GM13976 (cell line): ENCODE measurements at regions not wholly inside any gene's neighbourhood (a gene's known extent, or its start where the extent isn't known, plus 50 kb on each side); places are given as distances from the start of the nearest gene placed in this dataset.

ENCODE experiments used
- DNase-seq: peaks from one replicate; pipeline ENCODE4 v3.0.0; 2012; ENCODE audit warnings: low spot score
- in situ Hi-C: fragments of 300-500 bp; cut with MboI; formaldehyde crosslinking; loops from one replicate; pipeline ENCODE4 v1.12.0; 2022; ENCODE audit warnings: low sequenced_read_pairs, mixed read lengths, inconsistent platforms; ENCODE audit not compliant: unreplicated experiment
- TF ChIP-seq, protein P1 (sequence below): IDR thresholded peaks from 2 replicates; pipeline ENCODE4 v1.5.1; 2012; ENCODE audit warnings: borderline replicate concordance, mild to moderate bottlenecking; ENCODE audit not compliant: insufficient read depth; ENCODE audit errors: extremely low read depth, missing control alignments, control extremely low read depth

DNA sequence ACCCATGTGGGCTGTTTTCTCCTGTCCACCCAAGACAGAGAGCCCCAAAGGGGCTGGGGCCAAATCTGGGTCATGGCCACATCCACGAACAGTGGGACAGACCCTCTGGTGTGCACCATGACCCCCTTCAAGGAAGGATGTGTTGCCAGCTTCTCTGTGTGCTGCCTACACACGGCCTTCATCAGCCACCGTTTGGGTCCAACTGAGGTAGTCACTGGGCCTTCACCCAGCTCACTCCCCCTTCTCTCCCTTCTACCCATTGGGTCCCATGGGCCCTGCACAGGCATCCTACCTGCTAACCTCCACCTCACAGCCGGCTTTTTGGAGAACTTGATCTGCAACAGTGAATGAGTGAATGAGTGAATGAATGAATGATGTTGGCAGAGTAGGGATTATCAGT is 1484.9 kb downstream of the BRD1 start:
- TF ChIP-seq, protein P1, sequence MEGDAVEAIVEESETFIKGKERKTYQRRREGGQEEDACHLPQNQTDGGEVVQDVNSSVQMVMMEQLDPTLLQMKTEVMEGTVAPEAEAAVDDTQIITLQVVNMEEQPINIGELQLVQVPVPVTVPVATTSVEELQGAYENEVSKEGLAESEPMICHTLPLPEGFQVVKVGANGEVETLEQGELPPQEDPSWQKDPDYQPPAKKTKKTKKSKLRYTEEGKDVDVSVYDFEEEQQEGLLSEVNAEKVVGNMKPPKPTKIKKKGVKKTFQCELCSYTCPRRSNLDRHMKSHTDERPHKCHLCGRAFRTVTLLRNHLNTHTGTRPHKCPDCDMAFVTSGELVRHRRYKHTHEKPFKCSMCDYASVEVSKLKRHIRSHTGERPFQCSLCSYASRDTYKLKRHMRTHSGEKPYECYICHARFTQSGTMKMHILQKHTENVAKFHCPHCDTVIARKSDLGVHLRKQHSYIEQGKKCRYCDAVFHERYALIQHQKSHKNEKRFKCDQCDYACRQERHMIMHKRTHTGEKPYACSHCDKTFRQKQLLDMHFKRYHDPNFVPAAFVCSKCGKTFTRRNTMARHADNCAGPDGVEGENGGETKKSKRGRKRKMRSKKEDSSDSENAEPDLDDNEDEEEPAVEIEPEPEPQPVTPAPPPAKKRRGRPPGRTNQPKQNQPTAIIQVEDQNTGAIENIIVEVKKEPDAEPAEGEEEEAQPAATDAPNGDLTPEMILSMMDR: no peak
- DNase-seq: no peak
- in situ Hi-C loops: no loop called here

DNA sequence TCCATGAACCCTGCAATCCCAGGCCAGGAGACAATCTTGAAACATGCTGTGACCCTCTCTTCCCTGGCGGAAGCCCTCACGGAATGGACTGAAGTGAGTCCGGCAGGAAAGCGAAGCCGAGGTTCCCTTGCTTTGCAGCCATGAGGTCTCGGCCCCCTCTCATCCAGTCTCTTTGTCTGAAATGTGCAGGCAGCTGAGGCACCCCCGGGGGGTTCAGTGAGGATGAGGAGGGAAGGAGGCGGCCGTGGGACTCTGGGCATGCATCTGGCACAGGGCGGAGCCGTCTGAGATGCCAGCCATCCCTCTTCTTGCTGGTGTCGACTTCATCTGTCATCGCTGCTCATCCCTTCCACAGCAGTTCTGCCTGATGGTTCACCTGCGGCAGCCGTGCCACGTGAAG is 1485.7 kb downstream of the BRD1 start:
- TF ChIP-seq, protein P1: no peak
- in situ Hi-C loops: no loop called here
- DNase-seq: no peak

DNA sequence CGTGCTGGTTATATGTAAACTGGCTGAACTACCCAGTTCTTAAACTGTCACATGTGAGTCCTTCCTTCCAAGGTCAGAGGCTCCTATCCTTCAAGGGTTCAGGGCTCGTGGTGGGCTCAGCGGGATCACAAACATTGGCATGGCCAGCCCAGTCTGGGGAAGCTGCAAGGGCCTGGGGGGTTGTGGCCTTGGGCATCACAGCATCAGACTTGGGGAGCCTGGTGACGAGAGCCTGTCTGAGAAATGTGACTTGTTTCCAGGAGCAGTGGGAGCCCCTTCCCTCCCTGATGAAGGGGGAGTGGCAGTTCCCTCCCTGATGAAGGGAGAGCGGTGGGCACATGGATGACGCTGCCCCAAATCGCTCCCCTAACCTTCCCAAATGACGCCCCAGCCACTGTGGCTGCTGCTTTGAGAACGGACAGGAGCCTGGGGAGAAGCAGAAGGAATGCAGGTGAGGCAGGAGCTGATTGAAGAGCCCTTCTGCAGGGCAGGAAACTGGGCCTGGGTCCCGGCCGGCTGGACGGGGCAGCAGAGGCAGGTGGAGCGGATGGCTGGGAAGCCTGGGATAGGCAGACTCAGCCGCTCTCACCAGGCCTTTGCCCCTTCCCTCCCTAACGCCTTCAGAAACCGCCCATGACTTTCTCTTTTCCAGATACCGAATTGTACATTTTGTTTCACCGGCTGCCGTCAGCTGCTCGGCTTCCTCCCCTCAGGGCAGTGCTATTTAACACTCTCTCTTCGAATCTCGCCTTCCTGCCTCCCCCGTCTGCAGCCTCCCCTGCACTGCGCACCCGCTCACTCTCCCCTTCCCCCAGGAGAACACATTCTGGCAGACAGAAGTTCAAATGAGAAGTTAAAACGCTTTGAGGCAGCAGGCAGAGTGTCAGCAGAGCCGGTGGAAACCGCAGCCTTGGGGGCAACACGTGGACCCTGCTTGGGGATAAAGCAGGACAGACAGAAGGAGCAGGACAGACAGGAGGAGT is 1486.7 kb downstream of the BRD1 start:
- TF ChIP-seq, protein P1: no peak
- no peak for DNase-seq
- in situ Hi-C loops: no loop called here

DNA sequence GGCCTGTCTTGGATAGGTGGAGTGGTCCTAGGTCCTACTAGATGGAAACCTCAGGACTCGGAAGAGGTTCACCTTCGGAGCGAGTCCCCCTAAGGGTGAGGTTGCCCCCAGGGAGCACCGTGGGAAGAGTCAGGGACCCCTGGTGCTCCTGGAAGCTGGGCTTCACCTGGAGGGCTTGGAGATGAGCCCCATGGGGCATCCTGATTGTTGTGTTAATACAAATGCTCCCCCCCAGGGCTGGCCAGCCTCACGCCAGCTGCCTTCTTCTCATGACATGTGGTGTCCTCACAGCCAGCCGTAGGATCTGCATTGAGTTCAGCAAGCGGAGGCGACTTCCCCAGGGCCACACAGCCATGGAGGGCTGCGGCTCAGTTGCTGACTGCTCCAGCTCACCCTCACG is 1487.5 kb downstream of the BRD1 start:
- in situ Hi-C loops: no loop called here
- TF ChIP-seq, protein P1: no peak
- no peak for DNase-seq

DNA sequence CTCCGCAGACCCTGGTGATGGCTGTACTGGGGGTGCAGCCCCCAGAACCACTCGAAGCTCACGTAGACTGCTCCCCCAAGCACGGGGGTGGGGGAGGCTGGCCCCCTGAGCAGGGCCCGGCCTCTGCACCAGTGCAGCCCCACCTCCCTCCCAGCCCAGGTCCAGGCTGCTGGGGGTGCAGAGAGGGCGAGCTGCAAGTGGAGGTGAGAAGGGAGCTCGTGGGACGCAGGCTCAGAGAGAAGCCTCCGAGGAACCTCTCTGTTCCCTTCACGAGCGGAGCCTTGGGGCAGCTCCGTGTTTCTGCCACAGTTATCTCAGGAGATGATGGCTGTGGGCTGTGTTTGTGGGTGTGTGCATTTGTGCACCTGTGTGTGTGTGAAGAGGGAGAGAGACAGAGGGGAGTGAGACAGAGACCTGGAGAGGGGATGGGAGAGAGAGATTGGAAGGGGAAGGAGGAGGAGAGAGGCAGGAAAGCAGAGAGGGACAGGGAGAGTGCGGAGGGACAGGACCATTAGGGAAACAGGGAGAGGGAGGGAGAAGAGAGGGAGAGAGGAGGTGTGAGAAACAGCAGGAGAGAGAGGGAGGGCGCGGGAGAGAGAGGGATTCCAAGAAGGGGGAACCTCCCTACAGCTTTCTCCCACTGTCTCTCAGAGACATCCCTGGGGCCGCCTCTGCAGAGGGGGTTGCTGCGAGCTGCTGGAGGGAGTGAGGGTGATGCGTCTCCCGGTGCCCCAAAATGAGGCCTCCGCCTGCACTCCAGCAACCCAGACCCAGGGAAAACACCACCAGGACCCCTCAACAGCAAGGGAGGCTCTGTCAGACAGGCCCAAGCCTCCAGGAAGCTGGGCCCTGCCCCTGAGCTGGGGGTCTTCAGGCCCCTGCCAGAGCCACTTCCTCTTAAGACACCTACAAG is 1488.6 kb downstream of the BRD1 start:
- in situ Hi-C loops: no loop called here
- TF ChIP-seq, protein P1: no peak
- DNase-seq: no peak
